ENCODE measurements at regions not wholly inside any gene's neighbourhood (a gene's known extent, or its start where the extent isn't known, plus 50 kb on each side); places are given as distances from the start of the nearest gene placed in this dataset.

GRCh38 chr7:46741938-46742540, 821.0 kb upstream of the IGFBP3 start:
- intact Hi-C loops (cut with micrococcal nuclease) = no loop called here

DNA sequence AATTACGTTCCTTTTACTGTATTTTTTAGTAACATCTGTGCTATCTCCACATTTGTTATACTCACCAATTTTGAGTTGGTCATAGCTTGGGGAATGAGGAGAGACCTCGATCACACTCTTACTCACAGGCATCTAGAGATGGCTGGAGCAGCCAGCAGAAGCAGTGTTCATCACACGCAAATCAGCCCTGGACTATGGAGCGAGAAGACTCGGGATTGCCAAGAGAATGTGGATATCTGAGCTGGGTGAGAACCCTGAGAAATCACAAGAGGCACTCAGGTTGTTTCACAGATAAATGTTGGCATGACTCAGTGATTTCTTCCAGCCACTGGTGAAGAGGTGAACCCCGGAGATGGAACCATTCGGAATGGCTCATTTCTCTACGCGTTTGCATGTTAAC, 820.1 kb upstream of the IGFBP3 start:
- intact Hi-C loops (cut with micrococcal nuclease) = no loop called here

DNA sequence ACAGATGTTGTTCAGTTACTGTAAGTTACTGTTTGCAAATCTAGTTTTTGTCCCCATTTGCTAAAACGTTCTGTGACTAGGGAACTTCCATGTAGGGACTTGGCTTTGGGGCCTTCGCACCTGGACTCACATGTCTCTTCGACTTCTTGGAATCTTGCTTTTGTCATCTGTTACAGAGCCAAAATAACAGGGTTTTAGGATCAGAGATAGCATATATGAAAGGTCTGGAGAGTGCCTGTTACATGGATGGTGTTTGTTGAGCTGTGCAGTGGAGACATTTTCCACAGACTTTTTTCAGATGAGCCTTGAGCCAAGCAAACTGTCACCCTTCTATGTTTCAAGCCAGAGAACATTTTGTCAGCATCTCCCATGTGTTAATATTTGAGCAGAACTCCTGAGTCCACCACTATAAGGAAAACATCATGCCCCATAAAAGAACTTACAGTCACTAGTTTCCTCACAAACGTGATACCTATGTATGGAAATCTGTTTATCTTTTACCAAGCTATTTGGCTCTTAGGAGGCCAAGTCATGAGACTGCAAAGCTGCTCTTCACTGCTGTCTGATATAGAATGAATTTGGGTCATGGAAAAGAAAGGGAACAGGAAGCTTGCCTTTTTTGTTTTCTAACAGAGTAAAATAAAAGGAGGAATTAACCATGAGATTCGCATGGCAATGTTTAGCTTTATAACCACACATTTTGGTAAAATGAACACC, 818.6 kb upstream of the IGFBP3 start:
- intact Hi-C loops (cut with micrococcal nuclease) = no loop called here

- intact Hi-C loops (cut with micrococcal nuclease) = no loop called here
Measured at GRCh38 chr7:46738796-46739195, 817.7 kb upstream of the IGFBP3 start.

- intact Hi-C loops (cut with micrococcal nuclease) = no loop called here
Measured at GRCh38 chr7:46738165-46738564, 817.1 kb upstream of the IGFBP3 start.

DNA sequence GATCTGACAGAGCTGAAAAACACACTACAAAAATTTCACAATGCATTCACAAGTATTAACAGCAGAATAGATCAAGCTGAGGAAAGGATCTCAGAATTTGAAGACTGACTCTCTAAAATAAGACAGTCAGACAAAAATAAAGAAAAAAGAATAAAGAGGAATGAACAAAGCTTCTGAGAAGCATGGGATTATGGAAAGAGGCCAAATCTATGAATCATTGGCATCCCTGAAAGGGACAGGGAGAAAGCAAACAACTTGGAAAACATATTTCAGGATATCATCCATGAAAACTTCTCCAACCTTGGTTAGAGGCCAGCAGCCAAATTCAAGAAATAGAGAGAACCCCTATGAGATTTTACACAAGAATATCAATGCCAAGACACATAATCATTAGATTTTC, 804.8 kb upstream of the IGFBP3 start:
- intact Hi-C loops (cut with micrococcal nuclease) = no loop called here

GRCh38 chr7:46725136-46725535, 804.1 kb upstream of the IGFBP3 start:
- intact Hi-C loops (cut with micrococcal nuclease) = no loop called here

- intact Hi-C loops (cut with micrococcal nuclease) = no loop called here
Measured at GRCh38 chr7:46723742-46724141, 802.7 kb upstream of the IGFBP3 start.

DNA sequence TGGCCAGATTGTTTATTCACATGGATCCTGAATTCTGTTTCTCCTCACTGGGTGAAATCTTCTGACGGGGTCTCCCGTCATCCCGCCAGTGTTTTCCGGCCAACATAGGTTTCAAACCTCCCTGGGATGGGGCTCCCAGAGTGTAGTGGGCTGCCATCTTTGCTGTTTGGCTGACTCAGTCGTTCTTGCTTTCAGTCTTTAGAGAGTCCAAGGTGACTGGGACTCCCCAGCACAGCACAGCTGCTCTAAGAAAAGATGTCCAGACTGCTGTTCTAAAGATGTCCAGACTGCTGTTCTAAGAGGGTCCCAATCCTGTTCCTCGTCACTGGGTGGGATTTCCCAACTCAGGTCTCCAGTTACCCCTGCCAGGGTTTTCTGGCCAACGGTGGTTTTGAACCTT, 801.9 kb upstream of the IGFBP3 start:
- intact Hi-C loops (cut with micrococcal nuclease) = no loop called here

DNA sequence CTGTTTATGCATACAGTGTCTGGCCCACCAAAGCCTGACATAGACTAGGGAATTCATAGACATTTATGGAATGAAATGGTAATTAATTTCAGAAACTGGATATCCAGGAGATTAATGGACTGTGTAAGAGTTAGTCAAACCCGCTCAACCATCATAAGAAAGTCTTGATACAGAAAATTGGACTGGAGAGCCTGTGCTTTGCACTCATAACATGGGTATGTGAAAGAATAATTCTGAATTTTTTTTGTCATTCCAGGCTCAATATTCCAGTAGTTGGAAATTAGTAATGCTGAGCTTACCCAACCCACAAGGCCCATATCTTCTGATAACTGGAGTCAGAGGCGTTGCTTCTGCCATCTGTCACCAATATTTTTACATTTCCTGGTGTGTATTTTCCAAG, 799.7 kb upstream of the IGFBP3 start:
- intact Hi-C loops (cut with micrococcal nuclease) = no loop called here

DNA sequence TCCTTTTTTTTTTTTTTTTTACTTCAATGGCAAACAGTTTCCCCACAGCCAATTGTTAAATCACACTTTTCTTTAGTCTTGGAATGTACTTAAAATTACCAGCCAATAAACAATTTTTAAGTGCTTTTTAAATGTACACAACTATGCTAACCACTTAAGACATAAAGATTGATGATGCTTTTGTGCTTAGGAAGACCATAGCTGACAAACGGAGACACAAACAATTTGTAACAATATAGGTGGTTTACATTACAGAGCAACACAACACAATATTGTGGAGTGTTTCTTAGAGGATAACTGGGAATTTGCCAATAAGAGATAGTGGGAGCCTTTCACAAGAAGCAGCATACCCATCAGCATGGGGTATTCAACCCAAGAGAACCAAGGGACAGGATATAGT, 798.5 kb upstream of the IGFBP3 start:
- intact Hi-C loops (cut with micrococcal nuclease) = no loop called here

DNA sequence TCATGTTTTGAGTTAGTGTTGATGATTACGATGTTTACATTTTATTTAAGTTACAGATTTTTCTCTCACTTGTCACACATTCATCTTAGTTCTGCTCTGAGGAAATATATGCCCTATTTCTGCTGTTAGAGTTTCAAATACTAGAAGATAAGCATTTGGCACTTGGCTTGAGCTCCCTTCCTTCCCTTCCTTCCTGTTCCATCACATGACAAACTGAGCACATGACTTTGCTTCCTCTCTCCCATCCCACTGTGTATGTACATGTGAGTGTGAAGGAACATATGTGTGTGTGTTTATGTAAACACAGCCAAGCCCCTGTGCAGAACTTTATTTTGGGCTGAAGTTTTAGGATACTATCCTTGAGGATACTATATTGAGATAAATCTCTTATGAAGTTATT, 795.9 kb upstream of the IGFBP3 start:
- intact Hi-C loops (cut with micrococcal nuclease) = no loop called here

DNA sequence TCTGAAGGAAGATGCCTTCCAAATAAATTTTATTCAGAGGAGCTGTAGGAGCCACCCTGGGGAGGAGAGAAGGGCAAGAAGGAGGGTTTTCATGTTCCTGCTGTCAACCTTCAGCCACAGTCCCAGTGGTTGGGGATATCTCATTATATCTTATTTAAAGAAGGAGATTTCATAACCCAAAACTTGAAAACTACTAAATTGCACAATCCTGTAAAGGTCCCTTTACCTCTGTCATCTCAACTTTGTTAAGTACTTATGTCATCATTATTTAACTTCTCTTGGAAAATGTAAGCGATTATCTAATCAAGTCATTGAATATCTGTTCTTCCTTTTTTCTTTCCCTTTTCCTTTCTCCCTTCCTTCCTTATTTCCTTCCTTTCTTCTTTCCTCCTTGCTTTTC, 794.5 kb upstream of the IGFBP3 start:
- intact Hi-C loops (cut with micrococcal nuclease) = no loop called here

GRCh38 chr7:46714904-46715303, 793.8 kb upstream of the IGFBP3 start:
- intact Hi-C loops (cut with micrococcal nuclease) = no loop called here

- intact Hi-C loops (cut with micrococcal nuclease) = no loop called here
Measured at GRCh38 chr7:46713868-46714596, 793.0 kb upstream of the IGFBP3 start.

DNA sequence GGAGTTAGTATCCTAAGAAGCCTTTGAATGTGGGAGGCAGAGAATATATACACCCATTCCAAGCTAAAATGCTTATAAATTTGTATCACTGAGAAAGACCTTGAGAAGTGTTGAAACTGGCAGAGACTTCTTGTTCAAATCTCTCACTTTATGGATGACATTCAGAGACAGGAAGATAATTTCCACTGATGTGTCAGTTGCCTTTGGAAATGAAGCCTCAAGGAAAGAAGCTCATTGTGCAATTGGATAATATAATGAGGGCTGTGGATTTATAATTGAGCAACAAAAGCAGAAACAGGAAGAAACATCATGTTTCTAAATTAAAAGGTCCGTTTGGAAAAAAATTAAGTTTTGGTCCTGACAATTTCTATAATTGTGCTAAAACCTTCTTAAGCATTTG, 789.9 kb upstream of the IGFBP3 start:
- intact Hi-C loops (cut with micrococcal nuclease) = no loop called here

DNA sequence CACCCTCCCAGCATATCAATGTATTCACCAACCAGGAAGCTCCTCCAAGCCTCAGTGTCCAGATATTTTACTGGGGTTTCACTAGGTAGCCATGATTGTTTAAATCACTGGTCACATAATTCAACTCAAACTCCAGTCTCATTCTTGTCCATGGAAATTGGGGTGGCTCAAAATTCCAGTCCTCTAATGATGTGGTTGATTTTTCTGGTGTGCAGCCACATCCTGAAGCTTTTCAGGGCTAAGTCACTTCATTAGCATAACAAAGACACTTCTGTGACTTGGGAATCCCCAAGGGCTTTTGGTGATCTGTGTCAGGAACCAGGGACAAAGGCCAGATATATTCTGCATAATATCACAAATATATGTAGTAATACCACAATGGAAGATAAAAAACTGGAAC, 786.9 kb upstream of the IGFBP3 start:
- intact Hi-C loops (cut with micrococcal nuclease) = no loop called here

DNA sequence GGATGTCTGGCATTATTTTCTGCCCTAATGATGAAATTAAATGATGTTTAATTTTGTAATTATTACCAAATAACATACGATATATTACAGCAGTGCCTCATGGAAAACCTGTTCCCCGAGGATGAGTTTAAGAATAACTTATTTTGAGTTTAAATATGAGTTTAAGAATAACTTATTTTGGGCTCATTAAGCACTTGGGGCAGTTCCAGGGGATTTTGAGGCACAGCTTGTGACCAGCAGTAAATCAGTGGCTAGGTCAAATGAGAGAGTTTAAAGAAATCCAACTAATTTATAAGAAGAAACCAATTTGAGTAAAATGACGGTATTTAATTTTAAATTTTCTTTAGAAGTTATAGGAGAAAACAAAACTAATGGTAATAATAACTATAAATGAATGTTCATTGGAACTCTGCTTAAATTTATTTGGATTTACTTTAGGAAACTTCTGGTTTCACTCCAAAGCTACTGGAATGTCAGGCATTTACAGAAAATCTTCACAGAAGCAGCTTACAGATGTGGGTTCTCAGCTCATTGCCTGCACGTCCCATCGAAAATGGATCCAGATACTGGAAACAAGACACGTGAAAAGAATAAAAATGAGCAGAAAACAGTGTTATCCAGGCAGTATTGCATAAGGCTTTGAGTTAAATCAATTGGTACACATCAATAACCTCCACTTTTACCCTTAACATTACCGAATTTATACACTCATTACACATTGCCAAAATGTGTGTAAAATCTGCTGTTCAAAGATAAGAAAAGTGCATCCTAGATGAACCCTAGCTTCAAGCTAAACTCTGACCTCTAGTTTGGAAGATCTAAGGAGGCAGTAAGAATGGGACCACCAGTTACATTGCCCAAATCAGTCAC, 784.5 kb upstream of the IGFBP3 start:
- intact Hi-C loops (cut with micrococcal nuclease) = no loop called here

DNA sequence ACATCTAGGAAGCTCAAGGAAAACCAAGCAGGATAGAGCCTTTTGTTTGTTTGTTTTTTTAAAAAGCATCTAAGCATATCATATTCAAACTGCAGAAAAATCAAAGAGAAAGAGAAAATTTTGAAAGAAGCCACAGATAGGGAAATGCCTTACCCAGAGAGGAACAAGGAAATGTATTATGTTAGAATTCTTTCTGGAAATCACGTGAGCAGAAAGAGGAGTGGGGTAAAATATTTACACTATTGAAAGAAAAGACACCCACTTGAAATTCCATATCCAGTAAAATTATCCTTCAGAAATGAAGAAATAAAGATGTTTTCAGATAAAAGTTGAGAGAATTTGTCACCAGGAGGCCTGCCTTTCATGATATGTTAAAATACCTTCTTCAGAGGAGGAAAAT, 775.7 kb upstream of the IGFBP3 start:
- intact Hi-C loops (cut with micrococcal nuclease) = no loop called here

GRCh38 chr7:46695051-46695708, 774.1 kb upstream of the IGFBP3 start:
- intact Hi-C loops (cut with micrococcal nuclease) = no loop called here

DNA sequence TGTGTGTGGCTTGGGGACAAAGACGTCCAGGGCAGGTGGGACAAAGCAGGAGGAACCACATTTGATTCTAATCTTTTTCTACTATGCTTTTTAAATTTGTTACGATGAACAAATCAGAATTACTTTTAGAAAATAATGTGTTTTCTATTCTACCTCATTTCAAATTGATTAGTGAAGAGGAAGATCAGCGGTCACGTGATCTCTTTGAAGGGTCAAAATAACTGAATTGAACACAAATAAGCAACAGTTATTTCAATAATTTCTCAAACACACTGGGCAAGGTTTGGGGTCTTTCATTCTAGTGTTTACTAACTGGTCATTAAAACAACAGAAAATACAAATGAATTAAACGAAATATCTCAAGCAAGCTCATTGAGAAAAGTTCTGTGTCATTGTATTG, 773.0 kb upstream of the IGFBP3 start:
- intact Hi-C loops (cut with micrococcal nuclease) = no loop called here

Data from T-helper 2 cell treated with Interferon-gamma antibody and Interleukin-4, amounts not matched to agents 100 ng/mL and 5 ng/mL, for 36 hours (primary cell).